ENCODE measurements at regions not wholly inside any gene's neighbourhood (a gene's known extent, or its start where the extent isn't known, plus 50 kb on each side); places are given as distances from the start of the nearest gene placed in this dataset.
"Not testable (repeated sequence)": the region's sequence is repeated elsewhere in the genome, so short reads cannot be mapped to it uniquely, and the experiment has no call there.

DNA sequence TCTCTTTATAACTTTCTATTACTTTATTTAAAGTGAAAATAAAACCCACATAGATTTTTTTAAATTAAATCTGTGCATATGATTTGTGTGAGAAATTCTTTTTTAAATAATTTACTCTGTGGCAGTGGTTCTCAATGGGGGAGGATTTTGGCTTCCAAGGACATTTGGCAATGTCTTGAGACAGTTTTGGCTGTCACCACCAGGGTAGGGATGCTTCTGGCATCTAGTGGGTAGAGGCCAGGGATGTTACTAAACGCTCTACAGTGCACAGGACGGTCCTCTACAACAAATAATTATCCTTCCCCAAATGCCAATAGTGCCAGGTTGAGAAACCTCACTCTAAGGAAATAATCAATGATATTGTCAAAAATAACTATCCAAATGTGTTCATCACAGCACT lies 177.9 kb upstream of the CCNG1 start:
- Mint-ChIP-seq H3K36me3 (no peaks in the 10 kb centered on the region), H3K9me3 (no peaks in the 10 kb centered on the region), H3K27me3 (no peaks in the 10 kb centered on the region), H3K27ac (no peak overlapping the region), H3K4me1 (ENCODE audit: unreplicated experiment) (no peaks in the 10 kb centered on the region), H3K4me3 (no peak overlapping the region)
- DNase-seq (ENCODE audit: extremely low spot score, unreplicated experiment): no peak
- TF ChIP-seq, protein P1, sequence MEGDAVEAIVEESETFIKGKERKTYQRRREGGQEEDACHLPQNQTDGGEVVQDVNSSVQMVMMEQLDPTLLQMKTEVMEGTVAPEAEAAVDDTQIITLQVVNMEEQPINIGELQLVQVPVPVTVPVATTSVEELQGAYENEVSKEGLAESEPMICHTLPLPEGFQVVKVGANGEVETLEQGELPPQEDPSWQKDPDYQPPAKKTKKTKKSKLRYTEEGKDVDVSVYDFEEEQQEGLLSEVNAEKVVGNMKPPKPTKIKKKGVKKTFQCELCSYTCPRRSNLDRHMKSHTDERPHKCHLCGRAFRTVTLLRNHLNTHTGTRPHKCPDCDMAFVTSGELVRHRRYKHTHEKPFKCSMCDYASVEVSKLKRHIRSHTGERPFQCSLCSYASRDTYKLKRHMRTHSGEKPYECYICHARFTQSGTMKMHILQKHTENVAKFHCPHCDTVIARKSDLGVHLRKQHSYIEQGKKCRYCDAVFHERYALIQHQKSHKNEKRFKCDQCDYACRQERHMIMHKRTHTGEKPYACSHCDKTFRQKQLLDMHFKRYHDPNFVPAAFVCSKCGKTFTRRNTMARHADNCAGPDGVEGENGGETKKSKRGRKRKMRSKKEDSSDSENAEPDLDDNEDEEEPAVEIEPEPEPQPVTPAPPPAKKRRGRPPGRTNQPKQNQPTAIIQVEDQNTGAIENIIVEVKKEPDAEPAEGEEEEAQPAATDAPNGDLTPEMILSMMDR (conservative IDR thresholded peaks at IDR 0.05): no peak

DNA sequence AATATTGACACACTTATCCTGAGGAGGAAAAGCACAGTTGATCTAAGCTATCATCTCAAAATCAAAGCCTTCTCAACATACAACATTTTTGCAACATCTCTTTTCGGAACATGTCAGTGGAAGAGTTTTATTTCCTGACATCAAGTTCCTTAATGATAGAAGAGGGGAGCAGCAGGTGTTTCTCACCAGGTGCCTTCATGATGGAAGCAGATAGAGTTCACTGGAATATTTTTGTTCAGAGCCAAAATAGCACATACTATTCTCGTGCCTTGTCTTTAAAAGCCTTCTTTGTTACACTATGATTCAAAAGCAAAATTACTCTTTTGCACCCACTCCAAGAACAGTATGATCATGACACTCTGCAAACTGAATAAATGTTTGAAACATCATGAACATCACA lies 176.9 kb upstream of the CCNG1 start:
- H3K36me3 Mint-ChIP-seq: no peaks in the 10 kb centered on the region
- DNase-seq (ENCODE audit: extremely low spot score, unreplicated experiment): no peak
- no peaks in the 10 kb centered on the region for H3K27me3 Mint-ChIP-seq
- no peaks in the 10 kb centered on the region for H3K9me3 Mint-ChIP-seq
- no peak overlapping the region for H3K4me3 Mint-ChIP-seq
- no peaks in the 10 kb centered on the region for H3K4me1 Mint-ChIP-seq (ENCODE audit: unreplicated experiment)
- TF ChIP-seq, protein P1 (conservative IDR thresholded peaks at IDR 0.05): no peak
- no peak overlapping the region for H3K27ac Mint-ChIP-seq

DNA sequence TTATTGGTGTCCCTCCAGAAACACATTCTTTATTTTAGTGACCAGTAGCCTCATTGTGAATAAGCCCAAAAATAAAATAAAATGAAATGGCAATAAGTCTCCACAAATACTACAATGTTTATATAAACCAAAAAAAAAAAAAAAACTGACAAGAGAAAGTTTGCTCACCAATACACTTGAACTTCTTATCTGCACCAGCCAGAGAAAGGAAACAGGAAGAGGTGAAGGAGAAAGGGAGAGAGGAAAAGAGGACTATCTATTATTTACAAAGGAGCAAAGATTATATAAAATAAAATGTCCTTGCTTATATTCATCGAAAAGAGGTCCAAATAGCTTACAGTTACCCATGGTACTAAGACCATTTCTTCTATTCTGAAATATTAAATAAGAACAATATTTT lies 176.4 kb upstream of the CCNG1 start:
- Mint-ChIP-seq H3K4me3 (no peak overlapping the region), H3K4me1 (ENCODE audit: unreplicated experiment) (no peaks in the 10 kb centered on the region), H3K27me3 (no peaks in the 10 kb centered on the region), H3K36me3 (no peaks in the 10 kb centered on the region), H3K27ac (no peak overlapping the region), H3K9me3 (no peaks in the 10 kb centered on the region)
- no peak for DNase-seq (ENCODE audit: extremely low spot score, unreplicated experiment)
- TF ChIP-seq, protein P1 (conservative IDR thresholded peaks at IDR 0.05): no peak

DNA sequence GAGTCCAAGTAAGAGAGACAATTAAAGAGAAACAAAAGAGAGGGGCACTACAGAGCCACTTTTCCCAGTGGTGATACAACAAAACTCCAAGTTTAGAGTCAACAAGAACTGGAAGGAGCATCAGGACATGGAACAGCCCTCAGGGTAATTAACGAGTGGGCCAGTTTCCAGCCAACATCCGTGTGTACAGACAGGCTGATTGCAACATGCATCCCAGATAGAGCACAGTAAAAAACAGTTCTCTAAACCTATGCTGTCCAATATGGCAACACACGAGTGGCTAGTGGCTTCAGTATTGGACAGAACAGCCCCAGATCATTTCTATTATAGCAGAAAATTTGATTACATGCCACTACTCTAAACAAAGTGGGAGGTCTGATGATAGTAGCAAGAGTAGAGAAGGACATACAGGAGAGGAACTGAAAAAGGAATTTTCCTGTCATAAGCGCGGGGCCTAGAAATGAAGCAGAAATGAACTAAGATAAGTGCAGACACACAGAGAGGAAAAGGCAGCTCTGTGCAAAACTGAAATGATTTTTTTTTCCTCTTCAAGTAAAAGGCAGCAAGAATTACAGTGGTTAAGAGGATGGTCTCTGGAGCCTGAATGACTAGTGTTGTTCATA lies 175.6 kb upstream of the CCNG1 start:
- H3K27ac Mint-ChIP-seq: no peak overlapping the region

DNA sequence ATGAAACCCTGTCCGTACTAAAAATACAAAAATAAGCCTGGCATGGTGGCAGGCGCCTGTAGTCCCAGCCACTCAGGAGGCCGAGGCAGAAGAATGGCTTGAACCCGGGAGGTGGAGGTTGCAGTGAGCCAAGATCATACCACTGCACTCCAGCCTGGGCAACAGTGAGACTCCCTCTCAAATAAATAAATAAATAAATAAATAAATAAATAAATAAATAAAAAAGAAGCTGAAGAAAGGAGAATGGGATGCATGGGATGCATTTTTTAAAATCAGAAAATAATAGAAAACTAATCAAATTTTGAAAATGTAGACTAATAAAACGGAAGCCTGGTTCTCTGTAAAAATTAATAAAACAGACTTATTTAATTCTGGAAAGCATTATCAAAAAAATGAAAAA lies 171.1 kb upstream of the CCNG1 start:
- H3K36me3 Mint-ChIP-seq; DNase-seq (ENCODE audit: extremely low spot score, unreplicated experiment); H3K27ac Mint-ChIP-seq; H3K9me3 Mint-ChIP-seq; H3K27me3 Mint-ChIP-seq; H3K4me1 Mint-ChIP-seq (ENCODE audit: unreplicated experiment); H3K4me3 Mint-ChIP-seq: not testable (repeated sequence)

More for the DNA sequence above, 175.6 kb upstream of the CCNG1 start:
- no peaks in the 10 kb centered on the region for H3K36me3 Mint-ChIP-seq
- H3K4me1 Mint-ChIP-seq (ENCODE audit: unreplicated experiment): no peaks in the 10 kb centered on the region
- TF ChIP-seq, protein P1 (conservative IDR thresholded peaks at IDR 0.05): no peak
- no peak for DNase-seq (ENCODE audit: extremely low spot score, unreplicated experiment)
- H3K9me3 Mint-ChIP-seq: no peaks in the 10 kb centered on the region
- H3K27me3 Mint-ChIP-seq: no peaks in the 10 kb centered on the region
- no peak overlapping the region for H3K4me3 Mint-ChIP-seq

DNA sequence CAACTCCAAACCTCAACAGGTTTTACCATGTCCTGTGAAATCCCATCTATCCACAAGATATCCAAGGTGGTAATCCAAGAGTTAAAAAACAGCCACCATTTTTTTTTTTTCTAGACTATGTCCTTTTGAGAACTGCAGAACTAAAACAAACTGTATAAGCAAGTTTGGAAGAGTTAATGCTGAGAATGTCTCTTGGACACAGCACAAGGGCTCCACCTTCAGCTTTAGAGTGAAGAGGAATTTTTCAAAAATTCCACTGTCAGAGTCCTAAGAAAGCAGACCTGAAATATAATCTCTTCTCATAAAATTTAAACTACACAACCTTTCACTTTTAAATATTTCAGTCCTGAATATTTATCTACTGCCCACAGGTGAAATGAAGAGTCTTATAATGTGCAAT lies 167.8 kb upstream of the CCNG1 start:
- Mint-ChIP-seq H3K4me3 (no peak overlapping the region), H3K27ac (no peak overlapping the region), H3K4me1 (ENCODE audit: unreplicated experiment) (no peaks in the 10 kb centered on the region), H3K27me3 (no peaks in the 10 kb centered on the region), H3K36me3 (no peaks in the 10 kb centered on the region), H3K9me3 (no peaks in the 10 kb centered on the region)
- TF ChIP-seq, protein P1 (conservative IDR thresholded peaks at IDR 0.05): peak; percentile 50
- no peak for DNase-seq (ENCODE audit: extremely low spot score, unreplicated experiment)

All from type B pancreatic cell (in vitro differentiated cells).